H9 (cell line): ENCODE measurements at regions not wholly inside any gene's neighbourhood (a gene's known extent, or its start where the extent isn't known, plus 50 kb on each side); places are given as distances from the start of the nearest gene placed in this dataset.

Experiments used
- DNase-seq: peaks from one replicate; pipeline ENCODE4 v3.0.0-alpha.2; 2017
- H2AFZ ChIP-seq: one replicate; pipeline ENCODE4 v1.6.1; 2013; ENCODE audit warnings: mild to moderate bottlenecking, low read length, control low read depth, moderate library complexity
- H2AK5ac ChIP-seq: 2 replicates; pipeline ENCODE4 v1.6.1; 2013; ENCODE audit warnings: low read length, control low read depth, mixed read lengths; ENCODE audit not compliant: insufficient read length
- H2BK120ac ChIP-seq: one replicate; pipeline ENCODE4 v1.6.1; 2013; ENCODE audit warnings: low read depth, mild to moderate bottlenecking, low read length, control low read depth, inconsistent platforms; ENCODE audit not compliant: poor library complexity, severe bottlenecking
- H2BK12ac ChIP-seq: 2 replicates; pipeline ENCODE4 v1.6.1; 2013; ENCODE audit warnings: low read length, control low read depth, mixed read lengths, low read depth; ENCODE audit not compliant: insufficient read length
- H2BK15ac ChIP-seq: 2 replicates; pipeline ENCODE4 v1.6.1; 2013; ENCODE audit warnings: low read depth, low read length, control low read depth
- H2BK20ac ChIP-seq: one replicate; pipeline ENCODE4 v1.6.1; 2013; ENCODE audit warnings: low read depth, mild to moderate bottlenecking, low read length, control low read depth, inconsistent platforms; ENCODE audit not compliant: poor library complexity, severe bottlenecking
- H2BK5ac ChIP-seq: 2 replicates; pipeline ENCODE4 v1.6.1; 2013; ENCODE audit warnings: low read length, control low read depth, mixed read lengths; ENCODE audit not compliant: insufficient read length
- H3K14ac ChIP-seq: 2 replicates; pipeline ENCODE4 v1.6.1; 2013; ENCODE audit warnings: low read length, control low read depth; ENCODE audit not compliant: insufficient read depth
- H3K18ac ChIP-seq: 2 replicates; pipeline ENCODE4 v1.6.1; 2013; ENCODE audit warnings: low read depth, mild to moderate bottlenecking, mixed read lengths, low read length, control low read depth; ENCODE audit not compliant: insufficient read length
- H3K23ac ChIP-seq: 2 replicates; pipeline ENCODE4 v1.6.1; 2013; ENCODE audit warnings: low read length, control low read depth, mixed read lengths, low read depth; ENCODE audit not compliant: insufficient read length
- H3K23me2 ChIP-seq: 2 replicates; pipeline ENCODE4 v1.6.1; 2013; ENCODE audit warnings: low read depth, mild to moderate bottlenecking, mixed read lengths, low read length, control low read depth; ENCODE audit not compliant: insufficient read length, poor library complexity, severe bottlenecking
- H3K27ac ChIP-seq: 2 replicates; pipeline ENCODE4 v1.5.1; 2013; ENCODE audit warnings: low read length, control low read depth, mixed read lengths, low read depth; ENCODE audit not compliant: insufficient read length
- H3K27me3 ChIP-seq: 2 replicates; pipeline ENCODE4 v1.6.1; 2013; ENCODE audit warnings: low read length, control low read depth, inconsistent platforms; ENCODE audit not compliant: insufficient read depth
- H3K4ac ChIP-seq: 2 replicates; pipeline ENCODE4 v1.6.1; 2013; ENCODE audit warnings: low read depth, mild to moderate bottlenecking, control low read depth, inconsistent platforms, low read length, moderate library complexity
- H3K4me1 ChIP-seq: 2 replicates; pipeline ENCODE4 v1.6.1; 2013; ENCODE audit warnings: low read length, control low read depth, inconsistent platforms; ENCODE audit not compliant: insufficient read depth
- H3K4me2 ChIP-seq: 2 replicates; pipeline ENCODE4 v1.6.1; 2013; ENCODE audit warnings: low read length, control low read depth, mixed read lengths; ENCODE audit not compliant: insufficient read length, insufficient read depth
- H3K56ac ChIP-seq: 2 replicates; pipeline ENCODE4 v1.6.1; 2013; ENCODE audit warnings: low read depth, mild to moderate bottlenecking, mixed read lengths, low read length, control low read depth; ENCODE audit not compliant: insufficient read length
- H3K79me1 ChIP-seq: 2 replicates; pipeline ENCODE4 v1.6.1; 2013; ENCODE audit warnings: low read depth, mild to moderate bottlenecking, moderate library complexity, low read length, control low read depth, inconsistent platforms; ENCODE audit not compliant: insufficient read depth, poor library complexity, severe bottlenecking
- H3K79me2 ChIP-seq: 2 replicates; pipeline ENCODE4 v1.6.1; 2013; ENCODE audit warnings: low read length, control low read depth, inconsistent platforms; ENCODE audit not compliant: insufficient read depth
- H3K9ac ChIP-seq: 2 replicates; pipeline ENCODE4 v1.6.1; 2013; ENCODE audit warnings: low read length, control low read depth, mixed read lengths; ENCODE audit not compliant: insufficient read length; ENCODE audit errors: extremely low read depth
- H3K9me3 ChIP-seq: one replicate; pipeline ENCODE4 v1.6.1; 2013; ENCODE audit warnings: low read depth, low read length, inconsistent platforms; ENCODE audit not compliant: control insufficient read depth
- H3T11ph ChIP-seq: one replicate; pipeline ENCODE4 v1.6.1; 2013; ENCODE audit warnings: mild to moderate bottlenecking, low read length, control low read depth, inconsistent platforms
- H4K20me1 ChIP-seq: one replicate; pipeline ENCODE4 v1.6.1; 2013; ENCODE audit not compliant: control insufficient read depth, insufficient read length, insufficient read depth
- H4K5ac ChIP-seq: 2 replicates; pipeline ENCODE4 v1.6.1; 2013; ENCODE audit warnings: low read depth, mild to moderate bottlenecking, mixed read lengths, low read length, control low read depth; ENCODE audit not compliant: insufficient read length
- H4K8ac ChIP-seq: replicated peaks from 2 replicates; pipeline ENCODE4 v1.6.1; 2013; ENCODE audit warnings: low read length, control low read depth, mixed read lengths, low read depth; ENCODE audit not compliant: insufficient read length
- H4K91ac ChIP-seq: 2 replicates; pipeline ENCODE4 v1.6.1; 2013; ENCODE audit warnings: low read depth, mild to moderate bottlenecking, moderate library complexity, mixed read lengths, low read length, control low read depth; ENCODE audit not compliant: insufficient read length
- H3K27ac Mint-ChIP-seq, 3 experiments: 2 replicates in 2 of 3; 3 replicates in 1 of 3; pipeline ENCODE4 v1.8.0; 2020 to 2021; ENCODE audit warnings: mixed read lengths in 3 of 3, mild to moderate bottlenecking in 1 of 3, moderate library complexity in 1 of 3
- H3K27me3 Mint-ChIP-seq: 2 replicates; pipeline ENCODE4 v1.8.0; 2021; ENCODE audit warnings: low read depth, mild to moderate bottlenecking, moderate library complexity, mixed read lengths
- H3K36me3 Mint-ChIP-seq, 3 experiments: 2 replicates in 2 of 3; 3 replicates in 1 of 3; pipeline ENCODE4 v1.8.0; 2020 to 2021; ENCODE audit warnings: low read depth in 3 of 3, mixed read lengths in 3 of 3; ENCODE audit not compliant: insufficient read depth in 1 of 3
- H3K4me1 Mint-ChIP-seq, 2 experiments: 2 replicates each; pipeline ENCODE4 v1.8.0; 2020; ENCODE audit warnings: mixed read lengths in 2 of 2
- H3K4me3 Mint-ChIP-seq, 2 experiments: 2 replicates in 1 of 2; 3 replicates in 1 of 2; pipeline ENCODE4 v1.8.0; 2020 to 2021; ENCODE audit warnings: mild to moderate bottlenecking in 2 of 2, mixed read lengths in 2 of 2, moderate library complexity in 1 of 2
- H3K9me3 Mint-ChIP-seq, 2 experiments: 2 replicates in 1 of 2; 3 replicates in 1 of 2; pipeline ENCODE4 v1.8.0; 2020; ENCODE audit warnings: mild to moderate bottlenecking in 2 of 2, mixed read lengths in 2 of 2, moderate library complexity in 1 of 2
- CTCF ChIP-seq: fragments of 200-600 bp; sonication (generic); conservative IDR thresholded peaks from 3 replicates; pipeline ENCODE4 v1.8.0; 2021; ENCODE audit warnings: antibody characterized with exemption, mild to moderate bottlenecking
- WGBS: extraction: QIAGEN DNeasy Blood & Tissue Kit; methylation state at CpG from one replicate; pipeline ENCODE4 v1.1.7; 2013; ENCODE audit warnings: missing lambda C conversion rate, low lambda C conversion rate, mixed read lengths; ENCODE audit not compliant: insufficient read length; ENCODE audit errors: extremely low coverage; 5-methylcytosine and 5-hydroxymethylcytosine counted together

DNA sequence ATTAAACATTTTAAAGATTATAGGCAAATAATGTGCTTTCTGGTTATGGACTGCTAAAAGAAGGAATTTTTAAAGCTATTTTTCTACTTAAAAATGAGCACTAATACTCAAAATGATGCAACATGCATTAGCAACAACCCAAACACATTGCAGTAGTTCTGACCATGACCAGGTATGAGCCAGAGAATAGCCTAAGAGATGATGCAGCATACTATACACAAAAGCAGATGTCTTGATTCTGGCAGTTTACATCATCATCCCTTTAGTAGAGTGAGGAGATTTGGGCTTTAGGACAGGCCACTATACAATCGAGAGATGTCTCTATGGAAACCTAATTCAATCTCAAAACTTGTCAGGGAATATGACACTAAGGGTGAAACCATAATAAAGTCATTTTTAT, 307.1 kb downstream of the PRR16 start:
- H3K9me3 ChIP-seq = no peaks in the 10 kb centered on the region
- no peaks in the 10 kb centered on the region for H4K20me1 ChIP-seq
- no peak overlapping the region for H2BK20ac ChIP-seq
- Mint-ChIP-seq H3K4me1 (0 out of 4 replicates have a peak, but pooled peaks cover 0 to under 1% of the 10 kb centered on the region in 2 experiments), H3K27ac (no peak overlapping the region), H3K9me3 (no peaks in the 10 kb centered on the region), H3K27me3 (no peaks in the 10 kb centered on the region), H3K4me3 (no peak overlapping the region), H3K36me3 (no peaks in the 10 kb centered on the region)
- no peaks in the 10 kb centered on the region for H3K23me2 ChIP-seq
- no peaks in the 10 kb centered on the region for H3K4me1 ChIP-seq
- H2BK15ac ChIP-seq = no peak overlapping the region
- H3K27ac ChIP-seq = no peak overlapping the region
- no peak for TF ChIP-seq CTCF
- H4K8ac ChIP-seq = no peak overlapping the region
- no peak overlapping the region for H2AK5ac ChIP-seq
- H2AFZ ChIP-seq = no peak overlapping the region
- WGBS = no CpG with 5 or more reads among the region's 1 CpG
- H3K18ac ChIP-seq = no peak overlapping the region
- H2BK12ac ChIP-seq = no peak overlapping the region
- no peak for DNase-seq
- no peaks in the 10 kb centered on the region for H3K79me1 ChIP-seq
- no peaks in the 10 kb centered on the region for H3K27me3 ChIP-seq
- no peak overlapping the region for H2BK120ac ChIP-seq
- no peak overlapping the region for H4K91ac ChIP-seq
- H3K23ac ChIP-seq = no peak overlapping the region
- H3K56ac ChIP-seq = no peak overlapping the region
- H3T11ph ChIP-seq = no peak overlapping the region
- no peak overlapping the region for H2BK5ac ChIP-seq
- H3K9ac ChIP-seq = no peak overlapping the region
- no peak overlapping the region for H4K5ac ChIP-seq
- no peaks in the 10 kb centered on the region for H3K79me2 ChIP-seq
- H3K4me2 ChIP-seq = no peak overlapping the region
- no peak overlapping the region for H3K4ac ChIP-seq
- H3K14ac ChIP-seq = no peak overlapping the region
